Central memory CD8-positive, alpha-beta T cell (primary cell): ENCODE measurements at regions not wholly inside any gene's neighbourhood (a gene's known extent, or its start where the extent isn't known, plus 50 kb on each side); places are given as distances from the start of the nearest gene placed in this dataset.

ENCODE experiments used
- ATAC-seq: fragments of 150-1000 bp; cut with Tn5 transposase; replicated peaks from 2 replicates; pipeline ENCODE4 v1.10.0; 2022; ENCODE audit warnings: mild to moderate bottlenecking, moderate FRiP score, moderate number of reproducible peaks; ENCODE audit not compliant: poor library complexity, severe bottlenecking; ENCODE audit errors: extremely low read depth
- DNase-seq, 2 donors: peaks; one replicate each; pipeline ENCODE4 v3.0.0; 2021; ENCODE audit warnings: low spot score in 2 of 2
- H3K27ac Mint-ChIP-seq: one replicate; pipeline ENCODE4 v1.8.0; 2022; ENCODE audit warnings: low read depth, mild to moderate bottlenecking, moderate library complexity, mixed read lengths
- H3K27me3 Mint-ChIP-seq: one replicate; pipeline ENCODE4 v1.8.0; 2022; ENCODE audit warnings: mixed read lengths
- H3K36me3 Mint-ChIP-seq: one replicate; pipeline ENCODE4 v1.8.0; 2022; ENCODE audit warnings: mild to moderate bottlenecking, moderate library complexity, mixed read lengths; ENCODE audit not compliant: insufficient read depth
- H3K4me1 Mint-ChIP-seq: one replicate; pipeline ENCODE4 v1.8.0; 2022; ENCODE audit warnings: mixed read lengths
- H3K4me3 Mint-ChIP-seq: one replicate; pipeline ENCODE4 v1.8.0; 2022; ENCODE audit warnings: mild to moderate bottlenecking, moderate library complexity, mixed read lengths
- H3K9me3 Mint-ChIP-seq: one replicate; pipeline ENCODE4 v1.8.0; 2022; ENCODE audit warnings: mixed read lengths

DNA sequence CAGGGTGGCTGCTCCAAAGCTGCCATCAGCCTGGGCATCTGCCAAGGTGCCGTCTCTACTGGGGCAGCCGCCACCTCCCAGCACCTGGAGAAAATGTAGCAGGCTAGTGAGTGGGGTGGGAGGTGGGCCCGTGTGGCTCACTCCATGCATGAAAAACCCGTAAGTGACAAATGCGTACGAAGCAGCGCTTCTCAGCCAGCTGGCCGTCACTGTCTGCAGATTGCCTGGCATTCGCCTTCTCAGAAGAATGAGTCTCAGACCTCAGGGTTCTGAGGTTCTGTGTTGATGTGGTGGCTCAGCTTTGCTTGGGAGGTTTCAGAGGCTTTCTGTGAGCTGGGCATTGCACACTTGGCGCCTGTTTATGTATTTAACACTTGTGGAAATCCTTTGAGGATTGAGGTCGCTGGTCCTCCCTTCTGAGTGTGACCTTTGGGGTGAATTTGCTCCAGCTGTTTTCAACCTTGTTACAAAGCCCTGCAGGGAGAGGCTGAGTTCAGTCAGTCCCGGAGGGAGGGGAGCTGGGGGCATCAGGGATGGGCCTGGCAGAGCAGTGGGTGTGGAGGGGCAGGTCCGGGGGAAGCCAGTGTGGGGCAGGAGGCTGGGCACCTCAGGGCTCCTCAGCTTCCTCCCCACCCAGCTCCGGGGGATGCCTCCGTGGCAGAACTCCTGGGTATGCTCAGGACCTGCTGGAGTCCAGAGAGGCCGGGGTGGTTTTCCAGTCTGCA is 977.0 kb downstream of the TBC1D22A start:
- DNase-seq (no peak), ATAC-seq (no peak)
- Mint-ChIP-seq H3K27ac (no peak overlapping the region), H3K4me3 (no peak overlapping the region), H3K36me3 (no peaks in the 10 kb centered on the region), H3K4me1 (no peaks in the 10 kb centered on the region), H3K27me3 (peaks cover 24% of the 10 kb centered on the region), H3K9me3 (no peaks in the 10 kb centered on the region)

DNA sequence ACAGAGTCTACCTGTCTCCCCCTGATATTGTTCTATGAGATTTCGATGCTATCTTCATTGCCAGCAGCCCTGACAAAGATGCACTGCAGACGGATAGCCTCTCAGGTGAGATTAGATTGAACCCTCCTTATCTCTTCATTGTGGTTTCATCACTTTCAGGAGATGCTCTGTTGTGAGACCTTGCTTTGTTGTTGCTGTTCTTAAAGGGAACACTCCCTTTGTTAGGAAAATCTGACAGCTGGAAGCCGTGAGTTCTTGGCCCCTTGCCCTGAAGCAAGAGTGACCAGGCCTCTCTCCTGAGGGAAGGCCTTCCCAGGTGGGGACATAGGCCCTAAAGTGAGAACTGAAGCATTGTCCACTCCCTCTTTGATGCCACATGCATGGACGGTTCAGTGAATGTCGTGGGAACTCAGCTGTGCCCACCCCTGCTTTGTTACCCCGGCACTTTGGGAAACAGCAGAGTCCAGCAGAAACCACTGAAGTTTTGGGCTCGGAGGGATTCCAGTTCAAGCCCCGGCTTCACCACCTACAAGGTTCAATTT is 976.1 kb downstream of the TBC1D22A start:
- no peak overlapping the region for H3K4me3 Mint-ChIP-seq
- H3K4me1 Mint-ChIP-seq: no peaks in the 10 kb centered on the region
- H3K27me3 Mint-ChIP-seq: peaks cover 24% of the 10 kb centered on the region
- H3K9me3 Mint-ChIP-seq: no peaks in the 10 kb centered on the region
- no peaks in the 10 kb centered on the region for H3K36me3 Mint-ChIP-seq
- ATAC-seq: no peak
- DNase-seq: no peak
- no peak overlapping the region for H3K27ac Mint-ChIP-seq

DNA sequence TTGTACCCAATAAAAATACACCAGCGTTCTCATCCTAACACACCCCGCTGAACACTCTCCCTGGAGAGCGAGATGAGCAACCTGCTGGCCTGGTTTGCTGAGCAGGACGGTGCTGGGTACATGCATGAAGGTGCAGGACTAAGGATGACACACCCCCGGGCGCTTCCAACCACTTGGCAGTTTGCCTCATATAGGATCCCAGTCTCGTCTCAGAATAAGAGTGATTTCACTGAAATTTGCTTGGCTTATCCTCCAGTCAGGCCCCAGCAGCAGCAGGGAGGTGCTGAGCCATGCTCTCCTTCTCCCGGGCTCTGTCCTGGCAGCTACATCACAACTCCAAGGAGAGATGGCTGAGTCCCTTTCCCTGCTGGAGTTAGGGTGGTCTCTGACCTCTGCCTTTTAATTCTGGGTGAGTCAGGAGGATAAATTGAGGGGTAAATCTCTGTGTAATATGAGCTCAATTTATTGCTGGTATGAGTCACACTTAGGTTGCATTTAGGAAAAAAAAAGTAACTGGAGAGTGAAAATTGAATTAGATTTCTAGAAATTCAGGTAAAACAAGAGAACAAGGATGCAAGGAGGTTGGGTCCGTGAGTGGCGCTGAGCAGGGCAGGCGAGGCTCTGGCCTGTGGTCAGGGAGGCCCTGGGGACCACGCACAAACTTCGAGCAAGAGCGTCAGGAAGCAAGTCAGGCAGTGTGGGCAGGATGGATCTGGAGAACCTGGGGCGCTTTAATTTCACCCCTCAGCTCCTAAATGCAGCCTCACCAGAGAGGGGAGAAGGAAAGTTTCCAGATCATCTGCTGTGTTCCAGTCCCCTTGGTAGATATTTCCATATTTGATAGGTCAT is 974.0 kb downstream of the TBC1D22A start:
- H3K9me3 Mint-ChIP-seq: peaks cover 12% of the 10 kb centered on the region
- no peak for ATAC-seq
- H3K27me3 Mint-ChIP-seq: peaks cover 31% of the 10 kb centered on the region
- no peak overlapping the region for H3K4me3 Mint-ChIP-seq
- no peak overlapping the region for H3K27ac Mint-ChIP-seq
- DNase-seq: no peak
- no peaks in the 10 kb centered on the region for H3K36me3 Mint-ChIP-seq
- no peaks in the 10 kb centered on the region for H3K4me1 Mint-ChIP-seq

DNA sequence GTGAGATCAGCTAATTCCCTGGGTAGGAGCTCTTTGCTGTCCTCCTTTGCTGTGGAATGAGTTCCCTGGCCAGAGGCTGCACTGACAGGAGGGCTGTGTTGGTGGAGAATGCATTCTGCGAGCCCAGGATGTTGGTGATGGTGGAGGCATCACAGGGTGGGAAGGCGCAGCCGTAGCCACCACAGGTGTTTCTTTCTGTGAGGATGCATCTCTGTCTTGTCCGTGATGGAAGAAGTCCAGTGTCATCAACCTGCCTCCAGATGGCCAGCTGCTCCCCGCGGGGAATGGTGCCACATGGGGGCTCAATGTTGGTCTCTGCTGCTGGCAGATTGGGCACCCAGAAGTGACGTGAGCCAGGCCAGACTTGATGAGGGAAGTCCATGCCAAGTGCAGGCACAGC is 972.1 kb downstream of the TBC1D22A start:
- no peaks in the 10 kb centered on the region for H3K4me1 Mint-ChIP-seq
- DNase-seq: no peak
- H3K27me3 Mint-ChIP-seq: peaks cover 20% of the 10 kb centered on the region
- H3K4me3 Mint-ChIP-seq: no peak overlapping the region
- H3K9me3 Mint-ChIP-seq: peaks cover 14% of the 10 kb centered on the region
- H3K27ac Mint-ChIP-seq: no peak overlapping the region
- ATAC-seq: no peak
- no peaks in the 10 kb centered on the region for H3K36me3 Mint-ChIP-seq

DNA sequence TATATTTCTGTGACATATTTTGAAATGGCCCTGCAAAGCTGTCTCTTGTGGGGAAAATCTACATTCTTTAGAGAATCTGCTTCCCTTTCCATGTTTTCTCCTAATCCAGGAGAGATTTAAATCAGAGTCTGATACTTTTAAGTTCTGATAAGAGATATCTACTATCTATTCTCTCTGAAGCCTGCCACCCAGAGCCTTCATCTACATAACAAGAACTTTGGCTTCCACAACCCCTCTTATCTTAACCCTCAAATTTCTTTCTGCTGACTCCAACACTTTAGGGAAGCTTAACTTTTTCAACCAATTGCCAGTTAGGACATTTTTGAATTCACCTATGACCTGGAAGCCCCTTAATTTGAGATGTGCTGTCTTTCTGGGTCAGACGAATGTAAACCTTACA is 965.2 kb downstream of the TBC1D22A start:
- Mint-ChIP-seq H3K36me3 (no peaks in the 10 kb centered on the region), H3K4me3 (no peak overlapping the region), H3K4me1 (no peaks in the 10 kb centered on the region), H3K27ac (no peak overlapping the region), H3K27me3 (peaks cover 56% of the 10 kb centered on the region), H3K9me3 (peaks cover 11% of the 10 kb centered on the region)
- DNase-seq (no peak), ATAC-seq (no peak)

DNA sequence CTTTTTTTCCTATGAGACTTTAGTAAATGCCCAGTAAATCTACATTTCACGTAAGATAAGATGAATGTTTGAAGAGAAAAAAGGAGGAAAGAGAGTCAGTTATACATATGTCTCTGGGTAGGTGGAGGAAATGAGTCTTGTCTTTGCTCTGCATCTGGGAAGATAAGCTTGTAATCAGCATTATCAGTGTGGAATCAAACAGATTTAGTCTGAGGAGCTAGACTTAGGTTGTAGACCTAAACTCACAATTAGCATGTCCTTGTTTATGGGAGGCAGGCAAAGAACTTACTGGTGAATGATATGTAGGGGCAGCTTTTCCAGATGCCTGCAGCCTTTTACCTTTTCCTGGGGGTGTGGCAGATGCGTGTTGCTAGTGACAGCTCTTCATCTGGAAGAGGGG is 962.3 kb downstream of the TBC1D22A start:
- H3K4me1 Mint-ChIP-seq: no peaks in the 10 kb centered on the region
- DNase-seq (no peak), ATAC-seq (no peak)
- no peak overlapping the region for H3K4me3 Mint-ChIP-seq
- H3K27me3 Mint-ChIP-seq: peaks cover 69% of the 10 kb centered on the region
- no peaks in the 10 kb centered on the region for H3K9me3 Mint-ChIP-seq
- no peak overlapping the region for H3K27ac Mint-ChIP-seq
- no peaks in the 10 kb centered on the region for H3K36me3 Mint-ChIP-seq

DNA sequence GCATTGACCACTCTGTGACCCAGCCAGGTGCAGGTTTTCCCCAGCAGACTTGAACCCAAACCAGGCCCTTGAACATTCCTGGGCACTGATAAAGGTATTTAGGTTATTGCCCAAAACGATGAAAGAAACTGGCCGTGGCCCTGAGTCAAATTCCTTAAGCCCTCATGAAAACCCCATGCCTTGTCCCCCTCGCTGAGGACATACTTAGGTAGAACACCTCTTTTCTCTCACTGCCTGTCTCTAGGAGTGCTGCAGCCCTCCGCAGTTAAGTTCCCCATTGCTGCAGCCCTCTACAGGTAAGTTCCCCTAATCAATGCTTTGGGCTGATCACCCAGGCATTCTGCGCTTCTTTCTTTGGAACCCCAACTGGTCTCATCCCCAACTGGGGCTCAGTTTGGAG is 961.6 kb downstream of the TBC1D22A start:
- H3K27ac Mint-ChIP-seq: no peak overlapping the region
- ATAC-seq (no peak), DNase-seq (no peak)
- no peaks in the 10 kb centered on the region for H3K4me1 Mint-ChIP-seq
- no peaks in the 10 kb centered on the region for H3K9me3 Mint-ChIP-seq
- H3K27me3 Mint-ChIP-seq: peaks cover 70% of the 10 kb centered on the region
- H3K36me3 Mint-ChIP-seq: no peaks in the 10 kb centered on the region
- H3K4me3 Mint-ChIP-seq: no peak overlapping the region

DNA sequence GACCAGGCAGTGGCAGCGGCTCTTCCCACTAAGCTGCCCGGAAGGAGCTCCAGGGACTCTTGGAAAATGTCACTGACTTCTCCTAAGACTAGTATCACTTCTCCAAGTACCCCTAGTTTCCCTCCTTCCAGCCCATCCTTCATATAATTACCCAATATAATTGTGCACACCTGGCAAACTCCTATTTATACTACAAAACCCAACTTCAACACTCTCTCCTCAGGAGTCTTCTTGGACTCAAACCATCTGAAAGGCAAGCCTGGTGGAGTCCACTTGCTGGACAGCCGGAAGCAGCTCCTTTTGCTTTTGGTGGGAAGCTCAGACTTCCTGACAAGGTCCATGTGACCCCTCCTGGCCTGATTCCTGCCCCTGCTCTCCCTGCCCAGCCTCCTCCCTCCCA is 955.9 kb downstream of the TBC1D22A start:
- DNase-seq (no peak), ATAC-seq (no peak)
- no peaks in the 10 kb centered on the region for H3K4me1 Mint-ChIP-seq
- H3K9me3 Mint-ChIP-seq: no peaks in the 10 kb centered on the region
- no peaks in the 10 kb centered on the region for H3K36me3 Mint-ChIP-seq
- no peak overlapping the region for H3K27ac Mint-ChIP-seq
- H3K27me3 Mint-ChIP-seq: peaks cover 80% of the 10 kb centered on the region
- H3K4me3 Mint-ChIP-seq: no peak overlapping the region

DNA sequence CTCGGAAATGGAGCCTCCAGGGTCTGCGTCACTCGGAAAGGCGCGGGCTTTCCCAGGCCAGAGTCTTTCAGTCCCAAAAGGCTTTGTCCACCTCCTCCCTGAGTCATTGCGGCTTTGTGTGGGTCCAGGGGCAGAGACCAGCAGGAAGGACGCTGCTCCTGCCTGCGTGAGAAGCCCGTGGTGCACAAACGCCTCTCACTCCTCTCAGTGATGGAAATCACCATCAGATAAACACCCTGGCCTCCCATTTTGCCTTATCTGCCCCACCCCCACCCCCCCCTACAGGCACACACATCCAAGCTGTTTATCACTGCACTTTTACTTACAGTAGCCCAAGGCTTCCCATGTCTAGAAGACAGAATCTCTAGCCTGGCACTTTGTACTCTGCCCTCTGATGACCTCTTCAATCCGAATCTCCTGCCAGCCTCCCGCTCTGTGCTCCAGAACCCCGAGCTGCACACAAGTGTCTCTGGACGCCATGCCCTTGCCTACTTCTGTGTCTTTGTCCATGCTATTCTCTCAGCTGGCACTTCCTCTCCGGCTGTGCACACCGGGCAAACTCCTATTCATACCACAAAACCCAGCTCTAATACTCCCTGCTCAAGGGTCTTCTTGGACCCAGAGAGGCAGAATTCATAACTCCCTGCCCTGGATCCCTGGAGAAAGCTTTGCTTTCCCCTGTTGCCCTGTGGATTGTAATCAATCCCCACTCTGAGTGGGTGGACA is 954.6 kb downstream of the TBC1D22A start:
- no peaks in the 10 kb centered on the region for H3K4me1 Mint-ChIP-seq

DNA sequence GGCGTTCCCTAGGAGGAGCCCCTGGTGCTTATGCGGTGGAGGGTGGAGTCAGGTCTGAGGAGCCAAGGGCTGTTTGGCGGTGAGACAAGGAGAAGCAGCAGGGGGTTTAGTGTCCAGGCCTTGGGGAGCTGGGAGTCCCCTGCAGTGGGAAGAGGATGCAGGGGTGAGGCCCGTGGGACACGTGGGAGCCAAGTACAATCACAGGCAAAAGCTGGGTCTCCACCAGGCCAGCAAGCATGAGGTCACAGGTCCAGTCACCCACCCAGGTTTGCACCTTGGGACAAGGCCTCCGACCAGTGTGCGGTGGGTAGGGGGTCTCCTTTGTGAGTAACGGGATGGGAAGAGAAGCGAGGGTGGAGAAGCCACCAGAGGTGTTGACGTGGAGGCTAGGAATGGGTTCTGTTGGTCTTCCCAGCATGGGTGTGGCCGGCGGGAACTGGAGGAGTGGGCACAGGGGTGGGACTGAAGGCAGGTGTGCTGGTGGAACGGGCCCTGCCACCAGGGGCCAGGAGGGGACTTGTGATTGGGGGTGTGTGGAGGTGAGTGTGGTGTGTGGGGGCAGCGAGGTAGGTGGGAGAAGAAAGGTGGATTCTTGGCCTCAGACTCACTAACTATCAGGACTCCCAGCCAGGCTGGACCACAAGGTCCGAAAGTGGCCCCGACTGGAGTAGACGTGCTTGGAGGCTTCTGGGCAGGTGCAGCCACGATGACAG is 953.6 kb downstream of the TBC1D22A start:
- no peaks in the 10 kb centered on the region for H3K36me3 Mint-ChIP-seq
- H3K4me1 Mint-ChIP-seq: no peaks in the 10 kb centered on the region
- ATAC-seq (no peak), DNase-seq (no peak)
- no peaks in the 10 kb centered on the region for H3K9me3 Mint-ChIP-seq
- no peak overlapping the region for H3K27ac Mint-ChIP-seq
- no peak overlapping the region for H3K4me3 Mint-ChIP-seq
- H3K27me3 Mint-ChIP-seq: peaks cover 71% of the 10 kb centered on the region

More for the DNA sequence above, 954.6 kb downstream of the TBC1D22A start:
- no peaks in the 10 kb centered on the region for H3K9me3 Mint-ChIP-seq
- no peaks in the 10 kb centered on the region for H3K36me3 Mint-ChIP-seq
- H3K4me3 Mint-ChIP-seq: no peak overlapping the region
- peaks cover 80% of the 10 kb centered on the region for H3K27me3 Mint-ChIP-seq
- DNase-seq (no peak), ATAC-seq (no peak)
- no peak overlapping the region for H3K27ac Mint-ChIP-seq

DNA sequence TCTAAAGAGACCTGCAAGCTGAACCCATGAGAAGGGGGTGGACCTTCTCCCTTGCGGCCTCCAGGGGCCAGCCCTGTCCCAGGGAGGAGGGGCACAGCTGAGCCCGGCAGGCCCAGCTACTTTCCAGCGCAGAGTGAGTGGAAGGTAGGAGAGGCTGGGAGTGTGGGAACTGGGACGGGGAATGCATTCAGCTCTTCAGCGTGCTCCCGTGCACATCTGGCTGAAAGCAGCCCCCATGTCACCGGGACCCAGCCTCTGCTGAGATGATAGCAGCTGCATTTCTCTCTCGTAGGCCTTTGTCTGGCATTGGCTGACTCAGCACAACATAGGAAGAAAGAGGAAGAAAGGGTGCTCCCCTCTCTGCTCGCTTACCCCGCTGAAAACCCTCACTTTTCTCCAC is 951.5 kb downstream of the TBC1D22A start:
- H3K4me3 Mint-ChIP-seq: no peak overlapping the region
- H3K4me1 Mint-ChIP-seq: no peaks in the 10 kb centered on the region
- ATAC-seq (no peak), DNase-seq (no peak)
- no peaks in the 10 kb centered on the region for H3K9me3 Mint-ChIP-seq
- H3K27me3 Mint-ChIP-seq: peaks cover 73% of the 10 kb centered on the region
- no peaks in the 10 kb centered on the region for H3K36me3 Mint-ChIP-seq
- no peak overlapping the region for H3K27ac Mint-ChIP-seq

DNA sequence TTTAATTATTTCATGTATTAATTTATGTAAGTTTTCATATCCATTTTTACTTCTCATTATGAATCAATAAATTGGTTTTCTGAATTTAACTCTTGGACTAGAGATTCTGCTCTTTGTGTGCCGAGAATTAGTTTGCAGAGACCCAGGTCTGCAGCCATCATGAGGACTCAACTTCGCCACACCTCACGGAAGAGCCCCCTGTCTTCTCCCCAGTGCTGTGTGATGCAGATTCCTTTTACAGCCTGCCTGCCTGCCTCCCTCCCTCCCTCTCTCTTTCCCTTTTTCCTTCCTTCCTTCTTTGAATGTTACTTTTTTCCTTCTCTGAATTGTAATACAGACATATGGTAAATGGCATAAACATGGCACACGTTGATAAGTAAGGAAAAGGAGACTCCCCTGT is 947.7 kb downstream of the TBC1D22A start:
- Mint-ChIP-seq H3K4me3 (no peak overlapping the region), H3K9me3 (no peaks in the 10 kb centered on the region), H3K4me1 (no peaks in the 10 kb centered on the region), H3K36me3 (peaks cover 3% of the 10 kb centered on the region), H3K27ac (no peak overlapping the region), H3K27me3 (peaks cover 73% of the 10 kb centered on the region)
- ATAC-seq (no peak), DNase-seq (no peak)
